Keratinocyte (primary cell): ENCODE measurements at regions not wholly inside any gene's neighbourhood (a gene's known extent, or its start where the extent isn't known, plus 50 kb on each side); places are given as distances from the start of the nearest gene placed in this dataset.

Experiments
- CTCF ChIP-seq, 3 experiments: IDR thresholded peaks in 1 of 3; conservative IDR thresholded peaks in 1 of 3; optimal IDR thresholded peaks in 1 of 3; 2 replicates in 2 of 3; 3 replicates in 1 of 3; pipeline versions ENCODE3 to v1.5.1; 2011; ENCODE audit warnings: low read length in 3 of 3, mild to moderate bottlenecking in 3 of 3, moderate library complexity in 2 of 3, control low read depth in 1 of 3, inconsistent platforms in 1 of 3; ENCODE audit not compliant: insufficient read depth in 2 of 3; ENCODE audit errors: extremely low read depth in 1 of 3
- EZH2 ChIP-seq: IDR thresholded peaks from one replicate; pipeline ENCODE4 v1.6.1; 2012; ENCODE audit warnings: inconsistent platforms, mild to moderate bottlenecking, low read length, moderate library complexity

- TF ChIP-seq EZH2 (no peak), CTCF (optimal IDR thresholded peaks at IDR 0.05 in 1 of 3, IDR thresholded peaks at IDR 0.05 in 1 of 3, conservative IDR thresholded peaks at IDR 0.05 in 1 of 3; ENCODE audit: extremely low read depth in 1 of 3, insufficient read depth in 2 of 3, low read length in 3 of 3) (no peak)
These were observed 476.7 kb downstream of the EPHA4 start for GRCh38 chr2:221095356-221095755.
